Erythroblast (primary cell): ENCODE measurements at regions not wholly inside any gene's neighbourhood (a gene's known extent, or its start where the extent isn't known, plus 50 kb on each side); places are given as distances from the start of the nearest gene placed in this dataset.

Experiments
- GATA1 ChIP-seq: IDR thresholded peaks from 2 replicates; pipeline ENCODE4 v1.6.1; 2011; ENCODE audit warnings: low read depth, mild to moderate bottlenecking, control low read depth, low read length, moderate library complexity
- POLR2A ChIP-seq: IDR thresholded peaks from 2 replicates; pipeline ENCODE4 v1.6.1; 2011; ENCODE audit warnings: mild to moderate bottlenecking, low read length

DNA sequence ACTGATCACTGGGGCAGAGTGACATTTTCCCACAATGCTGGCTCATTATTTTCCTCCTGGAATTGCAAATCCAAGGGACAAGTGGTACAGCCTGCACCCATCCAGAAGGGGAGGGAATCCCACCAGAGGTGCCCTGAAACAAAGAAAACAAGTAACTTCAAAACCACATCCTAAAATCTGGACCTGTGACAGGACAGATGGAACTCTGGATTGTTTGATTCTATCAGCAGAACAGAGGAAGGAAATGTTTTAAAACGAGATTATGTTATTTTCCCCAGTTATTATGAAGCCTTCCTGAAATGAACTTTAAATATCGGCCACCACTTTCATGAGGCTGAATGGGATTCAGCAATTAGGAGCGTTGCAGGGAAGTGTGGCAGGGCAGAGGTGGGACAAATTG, 62.2 kb upstream of the ECHDC3 start:
- no peak for TF ChIP-seq POLR2A
- TF ChIP-seq GATA1 = no peak
